Fibroblast of pulmonary artery (primary cell): ENCODE measurements at regions not wholly inside any gene's neighbourhood (a gene's known extent, or its start where the extent isn't known, plus 50 kb on each side); places are given as distances from the start of the nearest gene placed in this dataset.
A peak's percentile ranks its signal among the peaks of the same experiment; 100 is the strongest.

Experiments used
- DNase-seq: peaks from one replicate; pipeline ENCODE4 v3.0.0-alpha.2; 2010; ENCODE audit warnings: low read depth
- H3K4me3 ChIP-seq: replicated peaks from 2 replicates; pipeline ENCODE4 v1.5.1; 2011; ENCODE audit warnings: low read depth, mild to moderate bottlenecking, control low read depth, low read length, moderate library complexity
- CTCF ChIP-seq: IDR thresholded peaks from 2 replicates; pipeline ENCODE4 v1.5.1; 2011; ENCODE audit warnings: mild to moderate bottlenecking, control low read depth, low read length, inconsistent platforms; ENCODE audit errors: missing control alignments

- no peak overlapping the region for H3K4me3 ChIP-seq
- no peak for DNase-seq
- no peak for TF ChIP-seq CTCF
These were observed 621.2 kb downstream of the REEP3 start for GRCh38 chr10:64142395-64142794.

GRCh38 chr10:64148607-64149006 is 627.4 kb downstream of the REEP3 start:
- no peak for DNase-seq
- H3K4me3 ChIP-seq, result no peak overlapping the region
- no peak for TF ChIP-seq CTCF

- no peak for TF ChIP-seq CTCF
- no peak for DNase-seq
- no peak overlapping the region for H3K4me3 ChIP-seq
These were observed 635.0 kb downstream of the REEP3 start for GRCh38 chr10:64156166-64156565.

- TF ChIP-seq CTCF, result no peak
- no peak overlapping the region for H3K4me3 ChIP-seq
- no peak for DNase-seq
These were observed 637.4 kb downstream of the REEP3 start for GRCh38 chr10:64158551-64158950.

- DNase-seq, result peak; percentile 3
- no peak for TF ChIP-seq CTCF
- no peak overlapping the region for H3K4me3 ChIP-seq
These were observed 639.0 kb downstream of the REEP3 start for GRCh38 chr10:64159910-64160872.

- H3K4me3 ChIP-seq, result no peak overlapping the region
- no peak for TF ChIP-seq CTCF
- DNase-seq, result no peak
These were observed 649.6 kb downstream of the REEP3 start for GRCh38 chr10:64170791-64171190.

GRCh38 chr10:64173826-64174225 is 652.6 kb downstream of the REEP3 start:
- no peak for DNase-seq
- no peak overlapping the region for H3K4me3 ChIP-seq
- no peak for TF ChIP-seq CTCF
